ENCODE measurements at regions not wholly inside any gene's neighbourhood (a gene's known extent, or its start where the extent isn't known, plus 50 kb on each side); places are given as distances from the start of the nearest gene placed in this dataset.

GRCh38 chr2:194271293-194271961 is 1385.6 kb upstream of the SLC39A10 start:
- ATAC-seq (ENCODE audit: low FRiP score) (no peak), DNase-seq (ENCODE audit: low spot score) (no peak)
- TF ChIP-seq CTCF (IDR thresholded peaks at IDR 0.05), result no peak

GRCh38 chr2:194270648-194271047 is 1386.4 kb upstream of the SLC39A10 start:
- no peak for DNase-seq (ENCODE audit: low spot score)
- TF ChIP-seq CTCF (IDR thresholded peaks at IDR 0.05), result no peak
- ATAC-seq (ENCODE audit: low FRiP score), result no peak

GRCh38 chr2:194264586-194264985 is 1392.4 kb upstream of the SLC39A10 start:
- DNase-seq (ENCODE audit: low spot score), result no peak
- no peak for TF ChIP-seq CTCF (IDR thresholded peaks at IDR 0.05)
- ATAC-seq (ENCODE audit: low FRiP score), result no peak

GRCh38 chr2:194260185-194260584 is 1396.8 kb upstream of the SLC39A10 start:
- no peak for TF ChIP-seq CTCF (IDR thresholded peaks at IDR 0.05)
- DNase-seq (ENCODE audit: low spot score), result no peak
- no peak for ATAC-seq (ENCODE audit: low FRiP score)

- ATAC-seq (ENCODE audit: low FRiP score), result no peak
- no peak for DNase-seq (ENCODE audit: low spot score)
- TF ChIP-seq CTCF (IDR thresholded peaks at IDR 0.05), result no peak
These were observed 1399.9 kb upstream of the SLC39A10 start for GRCh38 chr2:194257095-194257494.

- TF ChIP-seq CTCF (IDR thresholded peaks at IDR 0.05), result no peak
- ATAC-seq (ENCODE audit: low FRiP score), result no peak
- DNase-seq (ENCODE audit: low spot score), result no peak
These were observed 1403.3 kb upstream of the SLC39A10 start for GRCh38 chr2:194253528-194254259.

- DNase-seq (ENCODE audit: low spot score), result no peak
- TF ChIP-seq CTCF (IDR thresholded peaks at IDR 0.05), result no peak
- no peak for ATAC-seq (ENCODE audit: low FRiP score)
These were observed 1404.9 kb upstream of the SLC39A10 start for GRCh38 chr2:194252127-194252526.

All from omental fat pad (tissue), 3 donors.